HuH-7 (cell line): ENCODE measurements at regions not wholly inside any gene's neighbourhood (a gene's known extent, or its start where the extent isn't known, plus 50 kb on each side); places are given as distances from the start of the nearest gene placed in this dataset.

Source experiments
- DNase-seq: peaks from one replicate; pipeline ENCODE4 v3.0.0; 2011; ENCODE audit warnings: low spot score

- DNase-seq = no peak
Observed at GRCh38 chr15:31245135-31245689, 81.4 kb upstream of the KLF13 start.

GRCh38 chr15:31245756-31246155, 80.9 kb upstream of the KLF13 start:
- DNase-seq = no peak

- DNase-seq = no peak
Observed at GRCh38 chr15:31247404-31247803, 79.2 kb upstream of the KLF13 start.

GRCh38 chr15:31248263-31248662, 78.4 kb upstream of the KLF13 start:
- DNase-seq = no peak

- no peak for DNase-seq
Observed at GRCh38 chr15:31248951-31249350, 77.7 kb upstream of the KLF13 start.

GRCh38 chr15:31250033-31250432, 76.6 kb upstream of the KLF13 start:
- no peak for DNase-seq

GRCh38 chr15:31251165-31251564, 75.5 kb upstream of the KLF13 start:
- no peak for DNase-seq

GRCh38 chr15:31252171-31252785, 74.4 kb upstream of the KLF13 start:
- DNase-seq = no peak

GRCh38 chr15:31254431-31255175, 72.0 kb upstream of the KLF13 start:
- no peak for DNase-seq

- no peak for DNase-seq
Observed at GRCh38 chr15:31255176-31255510, 71.5 kb upstream of the KLF13 start.

GRCh38 chr15:31255732-31256377, 70.8 kb upstream of the KLF13 start:
- DNase-seq = no peak

- no peak for DNase-seq
Observed at GRCh38 chr15:31256378-31257265, 70.0 kb upstream of the KLF13 start.

- DNase-seq = no peak
Observed at GRCh38 chr15:31257286-31257685, 69.3 kb upstream of the KLF13 start.

- no peak for DNase-seq
Observed at GRCh38 chr15:31258260-31258659, 68.4 kb upstream of the KLF13 start.

GRCh38 chr15:31259562-31260252, 66.9 kb upstream of the KLF13 start:
- DNase-seq = no peak

GRCh38 chr15:31260646-31261265, 65.9 kb upstream of the KLF13 start:
- no peak for DNase-seq

GRCh38 chr15:31261266-31262142, 65.1 kb upstream of the KLF13 start:
- no peak for DNase-seq

GRCh38 chr15:31262143-31262530, 64.5 kb upstream of the KLF13 start:
- DNase-seq = no peak

GRCh38 chr15:31262901-31263671, 63.5 kb upstream of the KLF13 start:
- no peak for DNase-seq
